Prostate gland (tissue), 2 donors: ENCODE measurements at regions not wholly inside any gene's neighbourhood (a gene's known extent, or its start where the extent isn't known, plus 50 kb on each side); places are given as distances from the start of the nearest gene placed in this dataset.

Experiments used
- DNase-seq: peaks from one replicate; pipeline ENCODE4 v3.0.0-alpha.2; 2019; ENCODE audit warnings: low spot score
- H3K27ac ChIP-seq, 2 donors: fragments of 200-600 bp; sonication (generic); 2 replicates each; pipeline ENCODE4 v1.5.1; 2017 to 2019
- H3K27me3 ChIP-seq: fragments of 200-600 bp; sonication (generic); replicated peaks from 2 replicates; pipeline ENCODE4 v1.5.1; 2019; ENCODE audit not compliant: insufficient read depth
- H3K36me3 ChIP-seq, 2 donors: fragments of 200-600 bp; sonication (generic); 1 replicate in 1 of 2; 2 replicates in 1 of 2; pipeline versions ENCODE4 v1.5.1 to v1.8.1; 2017 to 2019
- H3K4me1 ChIP-seq: fragments of 200-600 bp; sonication (generic); replicated peaks from 2 replicates; pipeline ENCODE4 v1.5.1; 2019
- H3K4me3 ChIP-seq, 2 donors: fragments of 200-600 bp; sonication (generic); 2 replicates each; pipeline ENCODE4 v1.5.1; 2017 to 2019
- H3K9me3 ChIP-seq: fragments of 200-600 bp; sonication (generic); 2 replicates; pipeline ENCODE4 v1.5.1; 2017
- POLR2A ChIP-seq: fragments of 450-650 bp; IDR thresholded peaks from one replicate; pipeline ENCODE4 v1.6.1; 2016; ENCODE audit warnings: antibody characterized with exemption, mild to moderate bottlenecking
- POLR2AphosphoS5 ChIP-seq: sonication (generic); formaldehyde crosslinking; IDR thresholded peaks from one replicate; pipeline ENCODE4 v1.6.1; 2017; ENCODE audit warnings: antibody characterized with exemption
- WGBS: methylation state at CpG from one replicate; pipeline ENCODE4 v1.1.5; 2018; 5-methylcytosine and 5-hydroxymethylcytosine counted together
- intact Hi-C: fragments of 100-400 bp; cut with DNase I; formaldehyde crosslinking; loops from one replicate; pipeline ENCODE4 v1.14.2; 2022
- TF ChIP-seq, protein P1 (sequence below), 4 experiments: fragments of 200-600 bp in 2 of 4; fragments of 450-650 bp in 2 of 4; sonication (generic) in 2 of 4; IDR thresholded peaks; 1 replicate in 3 of 4; 2 replicates in 1 of 4; pipeline ENCODE4 v1.5.1; 2016 to 2019; ENCODE audit warnings: antibody characterized with exemption in 4 of 4, mild to moderate bottlenecking in 2 of 4, moderate library complexity in 2 of 4

- H3K27me3 ChIP-seq = no peaks in the 10 kb centered on the region
- DNase-seq = no peak
- H3K4me3 ChIP-seq = no peak overlapping the region
- WGBS = 47% methylated on average over 2 of the region's 2 CpGs
- H3K27ac ChIP-seq = no peak overlapping the region
- H3K9me3 ChIP-seq = no peaks in the 10 kb centered on the region
- TF ChIP-seq, protein P1, sequence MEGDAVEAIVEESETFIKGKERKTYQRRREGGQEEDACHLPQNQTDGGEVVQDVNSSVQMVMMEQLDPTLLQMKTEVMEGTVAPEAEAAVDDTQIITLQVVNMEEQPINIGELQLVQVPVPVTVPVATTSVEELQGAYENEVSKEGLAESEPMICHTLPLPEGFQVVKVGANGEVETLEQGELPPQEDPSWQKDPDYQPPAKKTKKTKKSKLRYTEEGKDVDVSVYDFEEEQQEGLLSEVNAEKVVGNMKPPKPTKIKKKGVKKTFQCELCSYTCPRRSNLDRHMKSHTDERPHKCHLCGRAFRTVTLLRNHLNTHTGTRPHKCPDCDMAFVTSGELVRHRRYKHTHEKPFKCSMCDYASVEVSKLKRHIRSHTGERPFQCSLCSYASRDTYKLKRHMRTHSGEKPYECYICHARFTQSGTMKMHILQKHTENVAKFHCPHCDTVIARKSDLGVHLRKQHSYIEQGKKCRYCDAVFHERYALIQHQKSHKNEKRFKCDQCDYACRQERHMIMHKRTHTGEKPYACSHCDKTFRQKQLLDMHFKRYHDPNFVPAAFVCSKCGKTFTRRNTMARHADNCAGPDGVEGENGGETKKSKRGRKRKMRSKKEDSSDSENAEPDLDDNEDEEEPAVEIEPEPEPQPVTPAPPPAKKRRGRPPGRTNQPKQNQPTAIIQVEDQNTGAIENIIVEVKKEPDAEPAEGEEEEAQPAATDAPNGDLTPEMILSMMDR (IDR thresholded peaks at IDR 0.05) = no peak
- TF ChIP-seq POLR2A (no peak), POLR2AphosphoS5 (no peak)
- H3K4me1 ChIP-seq = no peaks in the 10 kb centered on the region
- intact Hi-C loops = no loop called here
- no peaks in the 10 kb centered on the region for H3K36me3 ChIP-seq
Observed at GRCh38 chr4:83757121-83757621, 221.3 kb downstream of the GPAT3 start.

DNA sequence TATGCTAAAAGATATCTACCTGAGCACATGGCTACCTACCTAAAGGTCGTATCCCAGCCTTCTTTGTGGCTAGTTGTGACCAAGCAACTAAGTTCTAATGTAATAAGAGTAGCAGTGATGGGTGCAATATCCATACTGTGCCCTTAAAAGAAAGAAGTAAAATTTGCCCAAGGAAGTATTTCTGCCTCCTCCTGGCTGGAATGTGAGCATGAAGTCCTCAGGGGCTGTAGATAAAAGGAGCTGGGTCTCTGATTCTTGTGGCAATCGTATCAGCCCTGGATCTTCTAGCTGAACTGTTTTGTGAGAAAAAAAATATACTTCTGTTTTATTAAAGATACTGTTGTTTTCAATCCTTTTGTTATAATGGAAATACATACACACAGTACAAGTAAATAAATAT is 217.4 kb downstream of the GPAT3 start:
- no peak for DNase-seq
- intact Hi-C loops = no loop called here
- no peaks in the 10 kb centered on the region for H3K9me3 ChIP-seq
- no peaks in the 10 kb centered on the region for H3K27me3 ChIP-seq
- no peak for TF ChIP-seq POLR2A
- no peak for TF ChIP-seq POLR2AphosphoS5
- TF ChIP-seq, protein P1 (IDR thresholded peaks at IDR 0.05) = no peak
- no peaks in the 10 kb centered on the region for H3K4me1 ChIP-seq
- no peak overlapping the region for H3K4me3 ChIP-seq
- WGBS = 49% methylated on average over 2 of the region's 2 CpGs
- H3K27ac ChIP-seq = no peak overlapping the region
- H3K36me3 ChIP-seq = no peaks in the 10 kb centered on the region

GRCh38 chr4:83751336-83751949 is 215.5 kb downstream of the GPAT3 start:
- H3K4me3 ChIP-seq = no peak overlapping the region
- no peak overlapping the region for H3K27ac ChIP-seq
- H3K27me3 ChIP-seq = no peaks in the 10 kb centered on the region
- no peaks in the 10 kb centered on the region for H3K9me3 ChIP-seq
- no peak for TF ChIP-seq POLR2A
- no peak for TF ChIP-seq POLR2AphosphoS5
- TF ChIP-seq, protein P1 (IDR thresholded peaks at IDR 0.05) = no peak
- no peaks in the 10 kb centered on the region for H3K36me3 ChIP-seq
- DNase-seq = no peak
- 65% methylated on average over 1 of the region's 1 CpG for WGBS
- intact Hi-C loops = no loop called here
- H3K4me1 ChIP-seq = no peaks in the 10 kb centered on the region

DNA sequence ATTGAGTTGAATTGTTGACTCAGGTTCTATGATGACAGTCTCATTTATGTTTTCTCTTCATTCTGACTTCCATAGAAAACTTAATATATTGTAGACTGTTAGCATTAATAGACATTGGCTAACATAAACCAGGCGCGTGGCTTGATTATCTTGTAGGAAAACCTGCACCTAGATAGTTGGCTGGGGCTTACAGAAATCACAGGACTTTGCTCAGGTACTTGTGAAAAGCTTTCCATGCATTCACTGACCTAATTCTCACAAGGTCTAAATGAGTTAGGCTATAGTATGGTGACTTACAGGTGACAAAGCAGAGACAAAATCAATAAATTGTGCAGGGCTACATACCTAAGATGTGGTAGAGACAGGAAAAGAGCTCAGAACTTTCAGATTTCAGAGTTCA is 212.8 kb downstream of the GPAT3 start:
- Histone ChIP-seq H3K4me1 (no peaks in the 10 kb centered on the region), H3K27me3 (no peaks in the 10 kb centered on the region), H3K27ac (no peak overlapping the region), H3K9me3 (no peaks in the 10 kb centered on the region), H3K36me3 (no peaks in the 10 kb centered on the region), H3K4me3 (no peak overlapping the region)
- intact Hi-C loops = no loop called here
- WGBS = 78% methylated on average over 2 of the region's 2 CpGs
- no peak for DNase-seq
- TF ChIP-seq, protein P1 (IDR thresholded peaks at IDR 0.05) = no peak
- TF ChIP-seq POLR2AphosphoS5 (no peak), POLR2A (no peak)

DNA sequence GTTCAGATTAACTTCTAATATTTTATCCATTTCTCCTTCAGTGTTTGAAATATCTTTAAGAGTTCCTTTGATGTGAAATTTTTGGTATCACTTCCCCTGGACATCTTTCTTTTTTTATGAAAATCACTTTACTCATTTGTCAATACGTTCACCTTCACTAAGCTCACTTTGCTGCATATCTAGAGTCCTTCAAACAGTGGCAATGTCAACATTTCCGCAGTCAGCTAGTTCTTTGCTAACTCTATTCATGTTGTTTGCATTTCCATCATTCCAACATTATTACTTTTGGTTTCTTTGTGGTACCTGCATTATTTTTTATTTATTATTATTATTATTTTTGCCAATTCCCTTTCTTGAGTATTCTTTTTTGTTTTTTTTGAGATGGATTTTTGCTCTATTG is 203.0 kb downstream of the GPAT3 start:
- no peak overlapping the region for H3K4me3 ChIP-seq
- no peaks in the 10 kb centered on the region for H3K36me3 ChIP-seq
- no peak for DNase-seq
- H3K4me1 ChIP-seq = no peaks in the 10 kb centered on the region
- intact Hi-C loops = no loop called here
- H3K9me3 ChIP-seq = no peaks in the 10 kb centered on the region
- no peak overlapping the region for H3K27ac ChIP-seq
- H3K27me3 ChIP-seq = no peaks in the 10 kb centered on the region
- TF ChIP-seq POLR2A = no peak
- TF ChIP-seq POLR2AphosphoS5 = no peak
- TF ChIP-seq, protein P1 (IDR thresholded peaks at IDR 0.05) = no peak
- 60% methylated on average over 2 of the region's 2 CpGs for WGBS
